ENCODE measurements at regions not wholly inside any gene's neighbourhood (a gene's known extent, or its start where the extent isn't known, plus 50 kb on each side); places are given as distances from the start of the nearest gene placed in this dataset.

- no peak for TF ChIP-seq CTCF (IDR thresholded peaks at IDR 0.05; ENCODE audit: insufficient read depth, low read depth, low read length)
- no peak overlapping the region for H2AFZ ChIP-seq (ENCODE audit: low read depth, low read length)
- no peak overlapping the region for H3K4me3 Mint-ChIP-seq (ENCODE audit: unreplicated experiment)
- no peaks in the 10 kb centered on the region for H3K79me2 ChIP-seq (ENCODE audit: insufficient read depth, low read length)
- no peak overlapping the region for H3K27ac Mint-ChIP-seq (ENCODE audit: unreplicated experiment)
- H3K27me3 Mint-ChIP-seq (ENCODE audit: low read depth, unreplicated experiment) = peaks cover 12% of the 10 kb centered on the region
- H3K36me3 ChIP-seq (ENCODE audit: insufficient read depth, low read length) = no peaks in the 10 kb centered on the region
- H3K4me1 Mint-ChIP-seq (ENCODE audit: low read depth, unreplicated experiment) = no peaks in the 10 kb centered on the region
- no peak overlapping the region for H3K27ac ChIP-seq (ENCODE audit: low read depth, low read length)
- no peaks in the 10 kb centered on the region for H4K20me1 ChIP-seq (ENCODE audit: insufficient read depth, low read length)
- peaks cover 11% of the 10 kb centered on the region for H3K9me3 ChIP-seq (ENCODE audit: insufficient read depth, low read depth, low read length)
- FAIRE-seq = no peak
- DNase-seq (ENCODE audit: low read depth) = no peak
- H3K9ac ChIP-seq (ENCODE audit: low read length) = no peak overlapping the region
- no peak overlapping the region for H3K4me2 ChIP-seq (ENCODE audit: low read length)
- peaks cover 7% of the 10 kb centered on the region for H3K9me3 Mint-ChIP-seq (ENCODE audit: unreplicated experiment)
- H3K36me3 Mint-ChIP-seq (ENCODE audit: low read depth, unreplicated experiment) = no peaks in the 10 kb centered on the region
- H3K4me1 ChIP-seq (ENCODE audit: insufficient read depth, low read length) = no peaks in the 10 kb centered on the region
- H3K4me3 ChIP-seq (ENCODE audit: insufficient read depth, low read depth, low read length) = no peak overlapping the region
- no peaks in the 10 kb centered on the region for H3K27me3 ChIP-seq (ENCODE audit: insufficient read depth, low read length)
Observed at GRCh38 chr1:3978196-3978989, 78.3 kb upstream of the C1orf174 start.

- Histone ChIP-seq H3K9me3 (ENCODE audit: insufficient read depth, low read depth, low read length) (peaks cover 11% of the 10 kb centered on the region), H3K4me1 (ENCODE audit: insufficient read depth, low read length) (no peaks in the 10 kb centered on the region), H3K9ac (ENCODE audit: low read length) (no peak overlapping the region), H3K4me2 (ENCODE audit: low read length) (no peak overlapping the region), H4K20me1 (ENCODE audit: insufficient read depth, low read length) (no peaks in the 10 kb centered on the region), H3K36me3 (ENCODE audit: insufficient read depth, low read length) (no peaks in the 10 kb centered on the region), H3K27ac (ENCODE audit: low read depth, low read length) (no peak overlapping the region), H3K4me3 (ENCODE audit: insufficient read depth, low read depth, low read length) (no peak overlapping the region), H3K79me2 (ENCODE audit: insufficient read depth, low read length) (no peaks in the 10 kb centered on the region), H2AFZ (ENCODE audit: low read depth, low read length) (no peak overlapping the region), H3K27me3 (ENCODE audit: insufficient read depth, low read length) (no peaks in the 10 kb centered on the region)
- Mint-ChIP-seq H3K4me1 (ENCODE audit: low read depth, unreplicated experiment) (no peaks in the 10 kb centered on the region), H3K9me3 (ENCODE audit: unreplicated experiment) (peaks cover 7% of the 10 kb centered on the region), H3K27me3 (ENCODE audit: low read depth, unreplicated experiment) (peaks cover 9% of the 10 kb centered on the region), H3K27ac (ENCODE audit: unreplicated experiment) (no peak overlapping the region), H3K36me3 (ENCODE audit: low read depth, unreplicated experiment) (no peaks in the 10 kb centered on the region), H3K4me3 (ENCODE audit: unreplicated experiment) (no peak overlapping the region)
- no peak for DNase-seq (ENCODE audit: low read depth)
- TF ChIP-seq EZH2 (IDR thresholded peaks at IDR 0.05; ENCODE audit: insufficient read depth, low read length) = no peak
- TF ChIP-seq CTCF (IDR thresholded peaks at IDR 0.05; ENCODE audit: insufficient read depth, low read depth, low read length) = no peak
- no peak for FAIRE-seq
Observed at GRCh38 chr1:3978990-3979325, 78.9 kb upstream of the C1orf174 start.

- no peak for FAIRE-seq
- Histone ChIP-seq H3K4me3 (ENCODE audit: insufficient read depth, low read depth, low read length) (no peak overlapping the region), H3K27ac (ENCODE audit: low read depth, low read length) (no peak overlapping the region), H3K4me2 (ENCODE audit: low read length) (no peak overlapping the region), H4K20me1 (ENCODE audit: insufficient read depth, low read length) (no peaks in the 10 kb centered on the region), H3K79me2 (ENCODE audit: insufficient read depth, low read length) (no peaks in the 10 kb centered on the region), H3K9me3 (ENCODE audit: insufficient read depth, low read depth, low read length) (peaks cover 2% of the 10 kb centered on the region), H2AFZ (ENCODE audit: low read depth, low read length) (no peak overlapping the region), H3K36me3 (ENCODE audit: insufficient read depth, low read length) (no peaks in the 10 kb centered on the region), H3K9ac (ENCODE audit: low read length) (no peak overlapping the region), H3K27me3 (ENCODE audit: insufficient read depth, low read length) (no peaks in the 10 kb centered on the region), H3K4me1 (ENCODE audit: insufficient read depth, low read length) (no peaks in the 10 kb centered on the region)
- no peak for DNase-seq (ENCODE audit: low read depth)
- no peak for TF ChIP-seq CTCF (IDR thresholded peaks at IDR 0.05; ENCODE audit: insufficient read depth, low read depth, low read length)
- no peak for TF ChIP-seq EZH2 (IDR thresholded peaks at IDR 0.05; ENCODE audit: insufficient read depth, low read length)
- peaks cover 7% of the 10 kb centered on the region for H3K9me3 Mint-ChIP-seq (ENCODE audit: unreplicated experiment)
- H3K27me3 Mint-ChIP-seq (ENCODE audit: low read depth, unreplicated experiment) = peaks cover 9% of the 10 kb centered on the region
- no peaks in the 10 kb centered on the region for H3K4me1 Mint-ChIP-seq (ENCODE audit: low read depth, unreplicated experiment)
- no peak overlapping the region for H3K27ac Mint-ChIP-seq (ENCODE audit: unreplicated experiment)
- H3K4me3 Mint-ChIP-seq (ENCODE audit: unreplicated experiment) = no peak overlapping the region
- no peaks in the 10 kb centered on the region for H3K36me3 Mint-ChIP-seq (ENCODE audit: low read depth, unreplicated experiment)
Observed at GRCh38 chr1:3981261-3981660, 81.2 kb upstream of the C1orf174 start.
